Parathyroid adenoma (tissue), 2 donors: ENCODE measurements at regions not wholly inside any gene's neighbourhood (a gene's known extent, or its start where the extent isn't known, plus 50 kb on each side); places are given as distances from the start of the nearest gene placed in this dataset.

Experiments
- H2AFZ ChIP-seq: fragments of 300-600 bp; sonication (generic); one replicate; pipeline ENCODE4 v1.7.0; 2017; ENCODE audit warnings: antibody characterized with exemption, mild to moderate bottlenecking
- H3K27ac ChIP-seq: fragments of 300-600 bp; sonication (generic); one replicate; pipeline ENCODE4 v1.7.0; 2017
- H3K27me3 ChIP-seq: fragments of 300-600 bp; sonication (generic); one replicate; pipeline ENCODE4 v1.7.0; 2017; ENCODE audit warnings: low read length; ENCODE audit not compliant: control insufficient read depth, insufficient read depth
- H3K36me3 ChIP-seq: fragments of 300-600 bp; sonication (generic); one replicate; pipeline ENCODE4 v1.7.0; 2017; ENCODE audit warnings: low read length; ENCODE audit not compliant: control insufficient read depth, insufficient read depth
- H3K4me1 ChIP-seq: fragments of 300-600 bp; sonication (generic); one replicate; pipeline ENCODE4 v1.7.0; 2017; ENCODE audit warnings: control low read depth
- H3K4me2 ChIP-seq: fragments of 300-600 bp; sonication (generic); one replicate; pipeline ENCODE4 v1.7.0; 2017; ENCODE audit warnings: low read length
- H3K4me3 ChIP-seq: fragments of 300-600 bp; sonication (generic); one replicate; pipeline ENCODE4 v1.7.0; 2017; ENCODE audit warnings: low read depth, low read length
- H3K79me2 ChIP-seq: fragments of 300-600 bp; sonication (generic); one replicate; pipeline ENCODE4 v1.7.0; 2017; ENCODE audit warnings: control low read depth
- H3K9ac ChIP-seq: fragments of 300-600 bp; sonication (generic); one replicate; pipeline ENCODE4 v1.7.0; 2017; ENCODE audit warnings: mild to moderate bottlenecking
- H3K9me3 ChIP-seq: fragments of 300-600 bp; sonication (generic); one replicate; pipeline ENCODE4 v1.7.0; 2017; ENCODE audit warnings: low read length; ENCODE audit not compliant: control insufficient read depth
- CTCF ChIP-seq: fragments of 300-600 bp; sonication (generic); IDR thresholded peaks from one replicate; pipeline ENCODE4 v1.7.0; 2017; ENCODE audit warnings: antibody characterized with exemption, mild to moderate bottlenecking
- donor health status: primary hyperparathyroidism.

- no peaks in the 10 kb centered on the region for H3K79me2 ChIP-seq
- no peak overlapping the region for H2AFZ ChIP-seq
- H3K9me3 ChIP-seq = no peaks in the 10 kb centered on the region
- no peaks in the 10 kb centered on the region for H3K27me3 ChIP-seq
- H3K4me2 ChIP-seq = no peak overlapping the region
- H3K4me1 ChIP-seq = no peaks in the 10 kb centered on the region
- no peak overlapping the region for H3K27ac ChIP-seq
- H3K4me3 ChIP-seq = no peak overlapping the region
- TF ChIP-seq CTCF = no peak
- no peaks in the 10 kb centered on the region for H3K36me3 ChIP-seq
- H3K9ac ChIP-seq = no peak overlapping the region
Measured at GRCh38 chr6:126957721-126958120, 160.8 kb upstream of the RSPO3 start.

GRCh38 chr6:126959765-126960164, 158.7 kb upstream of the RSPO3 start:
- Histone ChIP-seq H3K36me3 (no peaks in the 10 kb centered on the region), H3K4me3 (no peak overlapping the region), H3K4me1 (no peaks in the 10 kb centered on the region), H2AFZ (no peak overlapping the region), H3K79me2 (no peaks in the 10 kb centered on the region), H3K27me3 (no peaks in the 10 kb centered on the region), H3K9ac (no peak overlapping the region), H3K9me3 (no peaks in the 10 kb centered on the region), H3K4me2 (no peak overlapping the region), H3K27ac (no peak overlapping the region)
- TF ChIP-seq CTCF = no peak

GRCh38 chr6:126963077-126963809, 155.2 kb upstream of the RSPO3 start:
- Histone ChIP-seq H3K4me2 (no peak overlapping the region), H3K9ac (no peak overlapping the region), H3K4me1 (no peaks in the 10 kb centered on the region), H3K27ac (no peak overlapping the region), H2AFZ (no peak overlapping the region), H3K27me3 (no peaks in the 10 kb centered on the region), H3K9me3 (no peaks in the 10 kb centered on the region), H3K79me2 (no peaks in the 10 kb centered on the region), H3K4me3 (no peak overlapping the region), H3K36me3 (no peaks in the 10 kb centered on the region)
- no peak for TF ChIP-seq CTCF

GRCh38 chr6:126967296-126968005, 151.0 kb upstream of the RSPO3 start:
- no peaks in the 10 kb centered on the region for H3K4me1 ChIP-seq
- TF ChIP-seq CTCF = no peak

More at GRCh38 chr6:126967296-126968005, 151.0 kb upstream of the RSPO3 start:
- Histone ChIP-seq H3K9me3 (no peaks in the 10 kb centered on the region), H3K27me3 (no peaks in the 10 kb centered on the region), H3K27ac (no peak overlapping the region), H3K9ac (no peak overlapping the region), H3K36me3 (no peaks in the 10 kb centered on the region), H3K4me2 (no peak overlapping the region), H3K4me3 (no peak overlapping the region), H2AFZ (no peak overlapping the region), H3K79me2 (no peaks in the 10 kb centered on the region)
